Fibroblast of the aortic adventitia (primary cell): ENCODE measurements at regions not wholly inside any gene's neighbourhood (a gene's known extent, or its start where the extent isn't known, plus 50 kb on each side); places are given as distances from the start of the nearest gene placed in this dataset.
"Not testable (repeated sequence)": the region's sequence is repeated elsewhere in the genome, so short reads cannot be mapped to it uniquely, and the experiment has no call there.

ENCODE experiments used
- DNase-seq: peaks from one replicate; pipeline ENCODE4 v3.0.0-alpha.2; 2010; ENCODE audit warnings: low read depth
- H3K4me3 ChIP-seq: 2 replicates; pipeline ENCODE4 v1.5.1; 2011; ENCODE audit warnings: low read depth, mild to moderate bottlenecking, control low read depth, low read length, moderate library complexity
- CTCF ChIP-seq: IDR thresholded peaks from 2 replicates; pipeline ENCODE4 v1.5.1; 2011; ENCODE audit warnings: mild to moderate bottlenecking, low read length, control low read depth, inconsistent platforms; ENCODE audit not compliant: insufficient read depth

GRCh38 chr2:8345200-8345599 is 336.7 kb upstream of the ID2 start:
- no peak for DNase-seq
- no peak overlapping the region for H3K4me3 ChIP-seq
- no peak for TF ChIP-seq CTCF

DNA sequence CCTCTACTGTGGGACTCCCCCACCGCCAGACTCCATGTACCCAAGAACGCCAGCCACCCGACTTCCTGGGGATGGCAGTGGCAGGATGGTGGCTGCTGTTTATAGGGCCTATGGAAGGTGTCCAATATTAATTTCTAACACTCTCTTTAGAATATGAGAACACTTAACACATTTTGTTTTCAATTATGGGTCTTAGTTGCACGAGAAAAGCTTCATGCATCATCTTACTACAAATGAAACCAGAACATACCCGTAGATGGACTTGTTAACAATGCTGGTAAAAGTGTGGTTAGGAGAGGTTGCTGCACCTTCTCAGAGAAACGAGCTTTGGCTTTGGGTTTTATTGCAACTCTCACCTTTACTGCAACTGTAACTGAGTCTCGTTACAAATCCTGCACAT is 335.6 kb upstream of the ID2 start:
- TF ChIP-seq CTCF, result no peak
- DNase-seq, result no peak

DNA sequence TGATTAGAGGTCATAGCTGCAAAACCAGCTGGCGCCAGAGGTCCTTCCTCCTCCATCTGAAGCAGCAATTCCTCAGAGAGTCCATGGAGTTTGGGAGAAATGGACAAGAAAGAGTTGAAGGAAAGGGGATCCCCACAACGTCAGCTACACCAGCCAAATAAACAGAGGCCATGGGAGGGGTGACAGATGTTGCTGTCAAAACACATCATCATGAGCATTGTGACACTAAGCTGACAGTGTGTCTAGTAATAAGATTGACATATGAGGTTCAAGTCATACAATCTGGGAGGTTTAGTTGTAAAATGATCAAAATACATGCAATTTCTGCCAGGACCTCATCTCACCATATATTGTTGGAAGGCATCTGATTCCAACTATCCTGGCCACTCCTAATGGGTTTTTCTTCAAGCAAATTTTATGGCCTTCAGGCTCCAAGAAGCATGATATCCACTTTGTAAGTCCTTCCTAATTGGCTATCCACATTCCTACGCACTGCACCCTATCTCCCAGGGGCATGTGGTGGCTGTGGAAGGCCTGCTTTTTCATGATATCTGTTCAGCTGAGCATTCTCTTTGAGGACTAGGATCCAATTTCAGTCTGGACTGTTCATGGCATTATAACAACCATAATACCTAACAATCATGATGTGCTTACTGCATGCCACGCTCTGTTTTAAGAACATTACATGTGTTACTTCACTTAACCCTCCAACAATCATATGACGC is 335.0 kb upstream of the ID2 start:
- DNase-seq, result no peak
- H3K4me3 ChIP-seq, result no peak overlapping the region
- TF ChIP-seq CTCF, result no peak

More for the DNA sequence above, 335.6 kb upstream of the ID2 start:
- no peak overlapping the region for H3K4me3 ChIP-seq

DNA sequence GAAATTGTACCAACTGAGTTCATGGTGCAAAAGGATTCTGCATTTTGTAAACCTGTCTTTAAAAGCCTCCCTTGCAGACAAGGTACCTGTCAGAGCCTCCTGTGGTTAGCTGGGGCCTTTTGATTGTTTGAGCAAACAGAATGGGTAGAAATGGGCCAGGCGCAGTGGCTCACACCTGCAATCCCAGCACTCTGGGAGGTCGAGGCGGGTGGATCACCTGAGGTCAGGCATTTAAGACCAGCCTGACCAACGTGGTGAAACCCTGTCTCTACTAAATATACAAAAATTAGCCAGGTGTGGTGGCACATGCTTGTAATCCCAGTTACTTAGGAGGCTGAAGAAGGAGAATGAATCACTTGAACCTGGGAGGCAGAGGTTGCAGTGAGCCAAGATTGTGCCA is 332.9 kb upstream of the ID2 start:
- H3K4me3 ChIP-seq, DNase-seq: not testable (repeated sequence)

DNA sequence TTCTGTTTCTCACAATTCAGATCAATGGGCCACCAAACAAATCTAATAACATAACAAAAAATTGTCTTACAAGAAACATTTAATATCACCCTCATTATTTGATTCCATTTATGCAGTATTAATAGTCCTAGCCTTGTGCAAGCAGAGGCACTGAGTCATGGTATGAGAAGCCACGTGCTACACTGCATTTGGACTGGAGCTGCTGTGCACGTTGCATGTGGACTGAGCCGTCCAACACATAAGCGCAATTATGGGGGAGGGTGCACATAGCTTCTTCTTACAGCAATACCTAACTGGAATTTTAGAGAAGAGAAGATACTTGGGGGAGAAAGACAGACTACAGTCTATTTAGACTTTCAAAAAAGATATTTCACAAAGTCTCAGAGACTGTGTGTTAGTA is 329.6 kb upstream of the ID2 start:
- H3K4me3 ChIP-seq, result no peak overlapping the region
- DNase-seq, result peak; percentile 7
- TF ChIP-seq CTCF, result no peak

- no peak for TF ChIP-seq CTCF
- no peak overlapping the region for H3K4me3 ChIP-seq
- no peak for DNase-seq
Observed at GRCh38 chr2:8352989-8353388, 328.9 kb upstream of the ID2 start.

GRCh38 chr2:8355102-8355859 is 326.6 kb upstream of the ID2 start:
- no peak for TF ChIP-seq CTCF
- H3K4me3 ChIP-seq, result no peak overlapping the region
- DNase-seq, result peak; percentile 54
